Loucy (cell line): ENCODE measurements at regions not wholly inside any gene's neighbourhood (a gene's known extent, or its start where the extent isn't known, plus 50 kb on each side); places are given as distances from the start of the nearest gene placed in this dataset.

Source experiments
- H2AFZ ChIP-seq: fragments of 200-600 bp; sonication (generic); 2 replicates; pipeline ENCODE4 v1.6.0; 2016; ENCODE audit warnings: antibody characterized with exemption, mild to moderate bottlenecking, low read length, moderate library complexity
- H3F3A ChIP-seq: fragments of 200-600 bp; 2 replicates; pipeline ENCODE4 v1.6.0; 2016; ENCODE audit warnings: antibody characterized with exemption, low read depth, mild to moderate bottlenecking
- H3K27me3 ChIP-seq: fragments of 200-600 bp; sonication (generic); 2 replicates; pipeline ENCODE4 v1.6.1; 2014; ENCODE audit warnings: low read length, mild to moderate bottlenecking; ENCODE audit not compliant: insufficient read depth, poor library complexity, severe bottlenecking
- H3K36me3 ChIP-seq: fragments of 200-600 bp; sonication (generic); 2 replicates; pipeline ENCODE4 v1.6.1; 2016; ENCODE audit warnings: low read length; ENCODE audit not compliant: insufficient read depth
- H3K4me1 ChIP-seq: fragments of 200-600 bp; sonication (generic); 2 replicates; pipeline ENCODE4 v1.5.1; 2014; ENCODE audit warnings: low read length, mild to moderate bottlenecking; ENCODE audit not compliant: insufficient read depth, poor library complexity, severe bottlenecking
- H3K4me2 ChIP-seq: fragments of 200-600 bp; sonication (generic); 2 replicates; pipeline ENCODE4 v1.6.0; 2014; ENCODE audit warnings: antibody characterized with exemption, low read length, low read depth, mild to moderate bottlenecking; ENCODE audit not compliant: poor library complexity, severe bottlenecking
- H3K4me3 ChIP-seq: fragments of 200-600 bp; sonication (generic); 2 replicates; pipeline ENCODE4 v1.5.1; 2014; ENCODE audit warnings: low read length, mild to moderate bottlenecking, mixed read lengths; ENCODE audit not compliant: poor library complexity, severe bottlenecking
- H3K79me2 ChIP-seq: fragments of 200-600 bp; sonication (generic); 2 replicates; pipeline ENCODE4 v1.6.1; 2014; ENCODE audit warnings: low read length; ENCODE audit not compliant: insufficient read depth
- H3K9ac ChIP-seq: fragments of 200-600 bp; sonication (generic); 2 replicates; pipeline ENCODE4 v1.6.0; 2014; ENCODE audit warnings: mild to moderate bottlenecking, low read depth, low read length, moderate library complexity; ENCODE audit not compliant: poor library complexity, severe bottlenecking
- H3K9me2 ChIP-seq: fragments of 200-600 bp; sonication (generic); replicated peaks from 2 replicates; pipeline ENCODE4 v1.6.1; 2016; ENCODE audit warnings: low read depth, low read length, mixed read lengths
- H3K9me3 ChIP-seq: fragments of 200-600 bp; sonication (generic); 2 replicates; pipeline ENCODE4 v1.6.1; 2014; ENCODE audit warnings: mild to moderate bottlenecking, antibody characterized with exemption, low read length, low read depth; ENCODE audit not compliant: insufficient read depth
- H4K20me1 ChIP-seq: fragments of 200-600 bp; sonication (generic); 2 replicates; pipeline ENCODE4 v1.6.0; 2014; ENCODE audit warnings: antibody characterized with exemption, low read length, mild to moderate bottlenecking; ENCODE audit not compliant: insufficient read depth, poor library complexity, severe bottlenecking
- CTCF ChIP-seq: fragments of 200-600 bp; sonication (generic); conservative IDR thresholded peaks from 2 replicates; pipeline ENCODE4 v1.5.1; 2014; ENCODE audit warnings: mild to moderate bottlenecking, antibody characterized with exemption, low read length
- EZH2phosphoT487 ChIP-seq: fragments of 200-600 bp; IDR thresholded peaks from 2 replicates; pipeline ENCODE4 v1.6.1; 2018; ENCODE audit warnings: antibody characterized with exemption, mild to moderate bottlenecking, moderate library complexity, borderline replicate concordance

- no peaks in the 10 kb centered on the region for H3K79me2 ChIP-seq
- H3K9me3 ChIP-seq, result no peaks in the 10 kb centered on the region; the same call in 1 of the 2 replicates
- TF ChIP-seq EZH2phosphoT487 (no peak), CTCF (no peak)
- no peaks in the 10 kb centered on the region for H4K20me1 ChIP-seq
- H3K4me3 ChIP-seq, result no peak overlapping the region
- H3F3A ChIP-seq, result no peaks in the 10 kb centered on the region
- no peaks in the 10 kb centered on the region for H3K9me2 ChIP-seq
- no peaks in the 10 kb centered on the region for H3K4me1 ChIP-seq
- no peak overlapping the region for H2AFZ ChIP-seq
- H3K4me2 ChIP-seq, result no peak overlapping the region
- no peak overlapping the region for H3K9ac ChIP-seq
- no peaks in the 10 kb centered on the region for H3K27me3 ChIP-seq
- no peaks in the 10 kb centered on the region for H3K36me3 ChIP-seq
These were observed 693.5 kb downstream of the CBLN2 start for GRCh38 chr18:71850602-71851001.

GRCh38 chr18:71849407-71849806, 694.7 kb downstream of the CBLN2 start:
- Histone ChIP-seq H3K9me3 (no peaks in the 10 kb centered on the region; the same call in 1 of the 2 replicates), H3K9me2 (no peaks in the 10 kb centered on the region), H3K36me3 (no peaks in the 10 kb centered on the region), H3K4me1 (no peaks in the 10 kb centered on the region), H3K9ac (no peak overlapping the region), H3K79me2 (no peaks in the 10 kb centered on the region), H3F3A (no peaks in the 10 kb centered on the region), H3K4me3 (no peak overlapping the region), H3K4me2 (no peak overlapping the region), H3K27me3 (no peaks in the 10 kb centered on the region), H4K20me1 (no peaks in the 10 kb centered on the region), H2AFZ (no peak overlapping the region)
- TF ChIP-seq EZH2phosphoT487, result no peak
- TF ChIP-seq CTCF, result no peak

- Histone ChIP-seq H3K27me3 (no peaks in the 10 kb centered on the region), H3K9me3 (no peaks in the 10 kb centered on the region; the same call in 1 of the 2 replicates), H3K4me3 (no peak overlapping the region), H3F3A (no peaks in the 10 kb centered on the region), H3K4me2 (no peak overlapping the region), H3K36me3 (no peaks in the 10 kb centered on the region), H4K20me1 (no peaks in the 10 kb centered on the region), H3K79me2 (no peaks in the 10 kb centered on the region), H3K9me2 (no peaks in the 10 kb centered on the region), H3K4me1 (no peaks in the 10 kb centered on the region), H2AFZ (no peak overlapping the region), H3K9ac (no peak overlapping the region)
- no peak for TF ChIP-seq CTCF
- no peak for TF ChIP-seq EZH2phosphoT487
These were observed 697.4 kb downstream of the CBLN2 start for GRCh38 chr18:71846716-71847115.
